BJ (cell line): ENCODE measurements at regions not wholly inside any gene's neighbourhood (a gene's known extent, or its start where the extent isn't known, plus 50 kb on each side); places are given as distances from the start of the nearest gene placed in this dataset.

Source experiments
- CTCF ChIA-PET: fragments of 350-600 bp; formaldehyde crosslinking; extraction: SDS; loops from one replicate; lab custom pipeline; 2021; ENCODE audit warnings: antibody characterized with exemption, inconsistent platforms; lab: Yijun Ruan, JAX
- POLR2A ChIA-PET: fragments of 300-600 bp; sonication (Branson Sonifier 250); formaldehyde crosslinking; extraction: SDS; loops from one replicate; lab custom pipeline; 2021; ENCODE audit warnings: antibody characterized with exemption; lab: Charles Lee
- DNase-seq: peaks from one replicate; pipeline ENCODE4 v3.0.0-alpha.2; 2011; ENCODE audit warnings: low read depth
- H3K27me3 ChIP-seq: 2 replicates; pipeline ENCODE4 v1.6.0; 2011; ENCODE audit warnings: low read length; ENCODE audit not compliant: control insufficient read depth, insufficient read depth
- H3K36me3 ChIP-seq: 2 replicates; pipeline ENCODE4 v1.5.1; 2011; ENCODE audit warnings: low read length; ENCODE audit not compliant: control insufficient read depth, insufficient read depth
- H3K4me3 ChIP-seq: 2 replicates; pipeline ENCODE4 v1.5.1; 2011; ENCODE audit warnings: low read depth, mild to moderate bottlenecking, control low read depth, low read length
- TF ChIP-seq, protein P1 (sequence below): IDR thresholded peaks from 2 replicates; pipeline ENCODE4 v1.5.1; 2011; ENCODE audit warnings: low read depth, mild to moderate bottlenecking, control low read depth, inconsistent platforms, low read length, moderate library complexity; ENCODE audit not compliant: insufficient read depth

DNA sequence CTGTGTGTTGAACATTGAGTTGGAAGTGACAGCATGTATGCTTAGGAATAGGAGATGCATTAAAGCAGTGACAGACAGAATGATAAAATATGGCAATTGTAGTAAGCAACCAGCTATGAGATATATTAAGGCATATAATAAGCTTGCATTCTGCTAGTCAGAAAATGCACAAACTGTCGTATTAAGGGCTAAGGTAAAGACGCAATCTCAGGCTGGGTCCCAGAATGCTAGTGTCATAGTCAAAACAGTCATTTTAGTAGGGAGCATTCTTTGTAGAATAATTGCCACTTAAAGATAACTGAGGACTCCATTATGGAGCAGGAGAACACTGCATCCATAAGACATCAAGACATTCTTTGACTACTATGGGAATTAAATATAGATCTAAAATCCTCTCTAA lies 1369.7 kb upstream of the C9orf72 start:
- CTCF ChIA-PET, result no interaction called here
- no peak for DNase-seq
- POLR2A ChIA-PET, result no interaction called here

DNA sequence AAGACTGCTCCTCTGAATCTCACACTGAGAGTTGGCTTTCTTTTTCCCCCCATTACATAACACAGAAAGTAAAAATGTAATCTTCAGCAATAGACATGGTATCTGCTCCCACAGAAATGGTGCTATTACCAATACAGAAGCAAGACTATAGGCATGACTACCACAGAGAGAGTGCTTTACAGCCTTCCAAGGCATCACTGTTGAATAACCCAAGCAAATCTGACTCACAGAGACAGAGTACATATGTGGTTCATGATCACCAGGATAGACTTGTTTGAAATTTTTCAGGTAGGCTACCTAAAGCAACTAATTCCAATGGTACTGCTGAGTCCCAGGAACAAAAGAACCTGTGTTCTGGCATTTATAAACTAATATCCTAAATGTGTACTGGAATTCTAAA lies 1373.4 kb upstream of the C9orf72 start:
- TF ChIP-seq, protein P1, sequence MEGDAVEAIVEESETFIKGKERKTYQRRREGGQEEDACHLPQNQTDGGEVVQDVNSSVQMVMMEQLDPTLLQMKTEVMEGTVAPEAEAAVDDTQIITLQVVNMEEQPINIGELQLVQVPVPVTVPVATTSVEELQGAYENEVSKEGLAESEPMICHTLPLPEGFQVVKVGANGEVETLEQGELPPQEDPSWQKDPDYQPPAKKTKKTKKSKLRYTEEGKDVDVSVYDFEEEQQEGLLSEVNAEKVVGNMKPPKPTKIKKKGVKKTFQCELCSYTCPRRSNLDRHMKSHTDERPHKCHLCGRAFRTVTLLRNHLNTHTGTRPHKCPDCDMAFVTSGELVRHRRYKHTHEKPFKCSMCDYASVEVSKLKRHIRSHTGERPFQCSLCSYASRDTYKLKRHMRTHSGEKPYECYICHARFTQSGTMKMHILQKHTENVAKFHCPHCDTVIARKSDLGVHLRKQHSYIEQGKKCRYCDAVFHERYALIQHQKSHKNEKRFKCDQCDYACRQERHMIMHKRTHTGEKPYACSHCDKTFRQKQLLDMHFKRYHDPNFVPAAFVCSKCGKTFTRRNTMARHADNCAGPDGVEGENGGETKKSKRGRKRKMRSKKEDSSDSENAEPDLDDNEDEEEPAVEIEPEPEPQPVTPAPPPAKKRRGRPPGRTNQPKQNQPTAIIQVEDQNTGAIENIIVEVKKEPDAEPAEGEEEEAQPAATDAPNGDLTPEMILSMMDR, result no peak
- Histone ChIP-seq H3K27me3 (no peaks in the 10 kb centered on the region), H3K36me3 (no peaks in the 10 kb centered on the region), H3K4me3 (no peak overlapping the region)
- no peak for DNase-seq
- POLR2A ChIA-PET, result no interaction called here
- CTCF ChIA-PET, result no interaction called here

More for the DNA sequence above, 1369.7 kb upstream of the C9orf72 start:
- no peaks in the 10 kb centered on the region for H3K36me3 ChIP-seq
- no peak overlapping the region for H3K4me3 ChIP-seq
- no peaks in the 10 kb centered on the region for H3K27me3 ChIP-seq
- TF ChIP-seq, protein P1, result no peak

DNA sequence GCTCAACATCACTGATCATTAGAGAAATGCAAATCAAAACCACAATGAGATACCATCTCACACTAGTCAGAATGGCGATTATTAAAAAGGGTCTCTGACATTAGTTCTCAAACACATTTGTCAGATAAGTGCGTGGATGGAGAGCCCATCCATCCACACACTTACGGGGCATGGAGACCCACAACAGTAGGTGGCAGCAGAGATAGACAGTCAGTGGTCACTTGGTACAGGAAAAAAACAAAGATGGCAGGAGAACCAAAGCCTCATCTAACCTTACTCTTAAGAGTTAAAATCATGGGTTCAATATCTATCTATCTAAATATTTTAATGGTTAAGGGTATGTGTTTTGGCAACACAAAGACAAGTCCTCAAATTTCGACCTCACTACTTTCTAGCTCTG lies 1378.7 kb upstream of the C9orf72 start:
- no peak for DNase-seq
- CTCF ChIA-PET, result no interaction called here
- no peak overlapping the region for H3K4me3 ChIP-seq
- H3K36me3 ChIP-seq, result no peaks in the 10 kb centered on the region
- TF ChIP-seq, protein P1, result no peak
- POLR2A ChIA-PET, result no interaction called here
- no peaks in the 10 kb centered on the region for H3K27me3 ChIP-seq

DNA sequence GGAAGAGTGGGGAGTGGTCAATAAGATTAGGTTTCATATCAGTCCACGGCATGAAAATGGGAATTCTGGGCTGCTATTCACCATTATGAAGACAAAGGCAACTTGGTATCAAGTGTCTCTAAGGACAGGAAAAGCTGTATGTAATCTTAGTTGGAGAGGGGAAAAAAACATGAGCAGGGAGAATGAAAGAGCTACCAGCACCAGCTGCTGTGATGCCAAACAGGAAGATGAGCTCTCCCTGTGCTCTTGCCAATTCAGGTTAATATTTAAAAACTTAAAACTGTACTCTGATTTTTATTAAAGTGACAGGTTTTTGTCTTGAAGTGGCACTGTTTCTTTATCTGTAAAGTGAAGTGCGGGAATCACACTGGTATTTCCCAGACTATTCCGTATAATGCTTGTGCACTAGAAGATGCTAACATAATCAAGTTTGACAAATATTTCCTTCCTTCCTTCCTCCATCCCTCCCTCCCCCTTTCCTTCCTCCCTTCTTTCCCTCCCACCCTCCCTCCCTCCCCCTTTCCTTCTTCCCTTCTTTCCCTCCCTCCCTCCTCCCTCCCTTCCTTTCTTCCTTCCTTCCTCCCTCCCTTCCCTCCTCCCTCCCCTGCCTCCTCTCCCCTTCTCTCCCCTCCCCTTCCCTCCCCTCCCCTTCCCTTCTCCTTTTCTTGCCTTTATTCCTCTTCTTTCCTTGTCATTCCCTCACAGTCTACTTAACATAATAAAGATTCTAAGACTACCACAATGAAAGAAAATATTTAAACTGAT lies 1383.0 kb upstream of the C9orf72 start:
- Histone ChIP-seq H3K27me3 (no peaks in the 10 kb centered on the region), H3K4me3 (no peak overlapping the region), H3K36me3 (no peaks in the 10 kb centered on the region)
- no peak for DNase-seq
- ChIA-PET POLR2A (no interaction called here), CTCF (interaction anchor here (0.6 kb wide), 1 partner anchor 183 kb away, joined by 8 read pairs; no protein-coding TSS in a partner anchor)
- TF ChIP-seq, protein P1, result no peak

GRCh38 chr9:28960602-28961001 lies 1387.3 kb upstream of the C9orf72 start:
- DNase-seq, result no peak
- Histone ChIP-seq H3K27me3 (no peaks in the 10 kb centered on the region), H3K4me3 (no peak overlapping the region), H3K36me3 (no peaks in the 10 kb centered on the region)
- ChIA-PET CTCF (no interaction called here), POLR2A (no interaction called here)
- TF ChIP-seq, protein P1, result no peak
